NCI-H187 (cell line): ENCODE measurements at regions not wholly inside any gene's neighbourhood (a gene's known extent, or its start where the extent isn't known, plus 50 kb on each side); places are given as distances from the start of the nearest gene placed in this dataset.

Experiments
- DNase-seq, 2 experiments: peaks; one replicate each; lab custom pipeline; 2025; lab: John Stamatoyannopoulos, UW

DNA sequence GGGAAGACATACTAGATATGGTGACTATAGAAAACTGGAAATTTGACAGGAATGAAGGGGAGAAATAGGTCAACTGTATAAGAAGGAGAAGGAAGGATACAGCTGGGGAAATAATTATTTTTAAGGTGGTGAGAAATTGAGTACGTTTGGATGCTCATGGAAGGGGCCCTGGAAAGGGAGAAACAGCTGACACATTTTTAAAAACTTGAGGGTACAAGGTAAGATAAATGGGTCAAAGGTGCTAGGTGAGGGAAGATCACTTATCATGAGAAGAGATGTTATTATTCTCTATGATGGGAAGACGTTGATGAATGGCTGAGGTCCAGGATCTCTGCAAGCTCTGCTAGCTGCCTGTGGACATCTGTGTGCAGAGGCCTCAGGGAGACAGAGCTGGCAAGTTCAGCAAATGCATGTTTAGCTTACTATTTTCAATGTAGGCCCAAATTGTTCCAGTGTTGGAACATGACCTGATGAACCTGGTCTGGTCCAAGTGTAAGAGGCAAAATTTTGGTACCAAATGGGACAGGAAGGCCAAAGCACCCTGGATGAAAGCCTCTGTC lies 181.7 kb downstream of the MTRR start:
- DNase-seq: no peak

DNA sequence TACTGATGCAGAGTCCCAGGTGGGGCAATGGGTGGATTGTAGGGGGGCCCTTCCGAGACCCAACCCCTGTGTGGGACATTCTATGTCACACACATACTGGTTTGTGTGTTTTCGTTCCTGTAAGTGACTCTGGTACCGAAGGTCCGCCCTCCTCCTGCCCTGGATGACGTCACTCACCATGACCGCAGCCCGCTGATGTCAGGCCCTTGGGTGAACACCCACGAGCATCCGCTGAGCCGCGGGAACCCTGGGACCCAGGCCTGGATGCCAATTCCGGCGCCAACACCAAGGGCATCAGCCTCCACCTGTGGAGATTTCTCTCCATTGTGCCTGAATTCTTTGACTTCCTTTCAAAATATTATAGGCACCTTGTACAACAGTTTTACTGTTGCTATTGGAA lies 184.3 kb downstream of the MTRR start:
- DNase-seq: no peak

- peak; percentile 42 to 67 for DNase-seq
Observed at GRCh38 chr5:8057769-8058168, 188.8 kb downstream of the MTRR start.

GRCh38 chr5:8058616-8059190 lies 189.8 kb downstream of the MTRR start:
- peak; percentile 81 to 94 for DNase-seq

GRCh38 chr5:8059337-8059736 lies 190.4 kb downstream of the MTRR start:
- DNase-seq: no peak

DNA sequence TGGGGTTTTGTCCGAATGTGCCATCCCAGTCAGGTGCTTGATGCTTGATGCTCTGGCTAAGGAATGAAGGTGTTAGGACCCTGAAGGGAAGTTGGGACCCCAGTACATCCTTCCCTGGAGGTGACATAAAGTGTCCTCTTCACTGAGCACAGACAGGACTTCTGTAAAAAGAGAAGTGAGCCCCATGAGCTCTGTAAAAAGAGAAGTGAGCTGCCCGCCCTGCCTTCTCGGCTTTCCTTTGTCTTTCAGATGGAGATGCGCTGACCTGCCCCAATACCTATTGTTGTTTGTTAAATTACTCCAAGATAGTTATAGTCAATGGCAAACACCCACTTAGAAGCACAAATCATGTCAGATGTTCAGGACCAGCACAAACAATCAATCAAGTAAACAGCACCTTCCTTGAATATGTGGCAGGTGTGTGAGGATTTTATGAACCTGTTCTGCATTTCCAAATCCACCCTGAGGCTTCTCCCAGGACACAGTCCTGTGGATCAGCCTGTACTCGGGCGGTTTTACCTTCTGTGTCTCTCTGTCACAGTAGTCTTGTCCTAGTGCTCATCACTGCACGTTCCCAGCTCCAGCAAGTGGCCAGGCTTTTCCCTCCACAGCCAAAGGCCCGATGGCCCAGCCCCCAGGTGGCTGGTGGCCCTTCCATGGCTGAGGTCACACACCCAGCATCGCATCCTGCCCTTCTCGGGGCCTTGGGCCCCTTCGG lies 191.4 kb downstream of the MTRR start:
- DNase-seq: no peak

DNA sequence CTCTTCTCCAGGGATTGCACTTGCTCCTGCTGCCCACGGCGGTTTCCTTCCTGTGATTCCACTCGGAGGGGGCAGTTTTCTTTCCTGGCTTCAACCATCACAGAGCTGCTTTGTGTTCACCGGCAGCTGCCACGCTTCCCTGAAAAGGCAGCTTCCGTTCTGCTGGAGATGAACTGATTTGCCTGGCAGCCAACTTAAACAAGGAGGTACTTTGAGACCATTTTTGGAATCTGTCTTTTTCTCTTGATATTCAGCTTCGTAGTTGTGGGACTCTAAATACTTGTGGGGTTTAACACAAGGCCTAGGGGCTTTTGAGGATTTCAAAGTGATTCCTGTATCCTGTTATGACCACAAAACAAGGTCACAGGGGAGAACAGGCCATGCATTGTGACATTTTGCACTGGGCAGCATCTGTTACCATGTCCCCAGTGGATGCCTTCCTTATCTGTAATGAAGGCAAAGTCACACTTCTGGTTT lies 192.0 kb downstream of the MTRR start:
- no peak for DNase-seq

- no peak for DNase-seq
Observed at GRCh38 chr5:8062521-8062920, 193.6 kb downstream of the MTRR start.

DNA sequence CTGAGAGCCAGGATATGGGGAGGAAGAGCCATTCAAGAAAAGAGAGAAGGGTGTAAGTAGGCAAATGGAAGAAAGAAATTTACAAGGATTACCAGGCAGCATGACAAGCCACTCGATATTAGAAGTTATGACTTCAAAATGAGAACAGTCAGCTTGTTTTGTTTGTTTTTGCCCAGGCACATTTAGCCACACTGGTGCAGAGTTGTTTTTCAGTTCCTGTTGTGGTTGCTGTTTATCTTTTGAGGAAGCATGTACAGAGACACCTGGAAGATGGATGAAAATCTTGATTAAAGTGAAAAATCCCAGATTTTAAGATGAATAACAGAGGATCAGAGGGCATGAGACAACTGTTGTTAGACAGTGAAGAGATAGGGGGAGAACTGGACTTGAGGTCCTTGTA lies 199.1 kb downstream of the MTRR start:
- no peak for DNase-seq

DNA sequence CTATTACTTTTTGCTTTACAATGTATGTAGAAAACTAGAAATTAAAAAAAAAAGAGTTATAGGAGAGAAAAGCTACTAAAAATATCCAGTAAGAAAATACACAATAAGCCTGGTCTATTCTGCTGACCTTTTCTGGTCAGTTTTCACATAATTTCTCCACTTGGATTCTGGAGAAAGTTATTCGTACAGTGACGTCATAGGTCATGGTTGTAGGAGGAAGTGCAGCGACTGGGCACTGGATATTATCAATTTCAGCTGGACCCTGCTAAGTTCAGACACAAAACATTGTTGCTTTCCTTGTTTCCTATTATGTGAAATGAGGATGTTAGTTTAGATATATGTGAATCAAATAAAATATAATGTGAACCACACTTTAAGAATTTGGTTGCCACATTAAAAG lies 201.2 kb downstream of the MTRR start:
- no peak for DNase-seq

DNA sequence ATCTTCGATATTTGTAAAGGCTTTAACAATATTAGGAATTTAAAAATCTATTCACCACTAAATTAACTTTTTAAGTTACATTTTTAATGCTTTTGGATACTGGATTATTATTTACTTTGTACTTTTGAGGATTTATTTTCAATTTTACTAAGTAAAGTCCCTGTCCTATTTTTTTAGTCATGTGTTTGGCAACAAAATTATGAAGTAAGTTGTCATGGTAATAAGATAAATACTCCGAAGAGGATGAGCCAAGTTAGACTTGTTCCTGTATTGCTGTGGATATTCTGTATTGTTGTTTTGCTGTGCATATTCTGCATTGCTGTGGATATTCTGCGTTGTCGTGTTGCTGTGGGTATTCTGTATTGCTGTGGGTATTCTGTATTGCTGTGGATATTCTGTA lies 210.1 kb downstream of the MTRR start:
- no peak for DNase-seq

DNA sequence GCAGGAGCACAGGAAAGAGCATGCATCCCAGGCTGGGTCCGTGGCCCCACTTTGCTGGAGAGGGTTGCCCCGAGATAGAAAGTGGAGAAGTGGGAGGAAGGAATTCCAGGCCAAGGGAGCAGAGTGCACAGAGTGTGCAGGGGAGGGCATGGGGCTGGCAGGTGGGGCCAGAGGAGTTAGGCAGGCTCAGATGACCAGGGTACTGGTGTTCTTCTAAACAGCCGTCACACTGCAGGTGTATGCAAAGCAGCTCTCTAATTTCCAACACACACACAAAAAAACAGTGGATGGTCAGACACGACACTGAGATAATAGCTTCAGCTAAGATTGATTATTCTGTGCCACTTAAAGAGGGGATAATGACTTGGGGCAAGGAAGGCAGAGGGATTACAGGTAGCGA lies 212.2 kb downstream of the MTRR start:
- DNase-seq: peak; percentile 61 to 74

DNA sequence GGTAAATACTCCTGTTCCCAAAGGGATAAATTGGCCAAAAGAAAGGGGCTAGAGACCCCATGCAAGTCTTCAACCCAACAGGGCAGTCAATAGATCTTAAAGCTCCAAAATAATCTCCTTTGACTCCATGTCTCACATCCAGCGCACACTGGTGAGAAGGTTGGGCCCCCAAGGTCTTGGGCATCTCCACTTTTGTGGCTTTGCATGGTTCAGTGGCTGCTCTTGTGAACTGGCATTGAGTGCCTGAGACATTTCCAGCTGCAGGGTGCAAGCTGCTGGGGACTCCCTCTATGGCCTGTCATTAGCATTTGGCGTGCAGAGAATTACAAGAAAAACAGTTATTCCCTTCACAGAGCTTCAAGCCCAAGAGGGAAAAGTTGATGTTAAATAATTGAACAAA lies 224.7 kb downstream of the MTRR start:
- no peak for DNase-seq

DNA sequence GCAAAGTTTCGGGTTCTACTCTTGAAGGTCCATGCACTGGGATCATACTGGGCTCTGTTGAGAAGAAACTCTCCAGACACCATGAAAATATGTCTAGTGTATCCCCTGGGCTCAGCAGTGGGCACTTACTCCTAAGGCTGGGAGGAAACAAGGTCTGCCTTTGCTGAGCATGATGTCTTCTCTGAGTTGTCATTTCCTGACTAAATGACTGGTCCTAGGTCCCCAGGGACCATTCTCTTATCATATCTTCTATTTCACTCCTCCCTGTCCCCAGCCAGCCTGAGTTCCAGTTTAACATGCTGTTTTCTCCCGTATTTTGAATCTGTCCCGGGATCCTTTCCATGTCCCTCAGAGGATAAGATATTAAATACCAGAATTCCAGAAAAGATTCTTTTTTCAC lies 225.4 kb downstream of the MTRR start:
- DNase-seq: no peak

- DNase-seq: no peak
Observed at GRCh38 chr5:8097146-8097545, 228.2 kb downstream of the MTRR start.

DNA sequence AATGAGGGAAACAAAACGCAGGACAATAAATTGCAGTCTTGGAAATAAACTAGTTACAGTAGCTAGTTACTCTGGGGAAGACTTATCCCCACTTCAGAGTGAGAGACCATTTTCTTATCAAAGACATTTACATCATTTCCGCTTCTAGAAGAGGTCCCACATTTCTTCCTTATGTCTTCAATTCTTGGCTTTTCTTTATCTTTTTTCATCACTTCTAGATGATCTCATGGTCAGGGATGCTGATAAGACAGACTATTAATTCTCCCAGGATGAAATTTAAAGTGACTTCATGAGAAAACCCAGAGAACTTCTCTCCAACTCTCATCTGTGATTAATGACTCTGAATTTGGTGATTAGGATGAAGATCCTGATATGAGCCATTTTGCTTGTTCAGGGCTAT lies 229.1 kb downstream of the MTRR start:
- DNase-seq: no peak

DNA sequence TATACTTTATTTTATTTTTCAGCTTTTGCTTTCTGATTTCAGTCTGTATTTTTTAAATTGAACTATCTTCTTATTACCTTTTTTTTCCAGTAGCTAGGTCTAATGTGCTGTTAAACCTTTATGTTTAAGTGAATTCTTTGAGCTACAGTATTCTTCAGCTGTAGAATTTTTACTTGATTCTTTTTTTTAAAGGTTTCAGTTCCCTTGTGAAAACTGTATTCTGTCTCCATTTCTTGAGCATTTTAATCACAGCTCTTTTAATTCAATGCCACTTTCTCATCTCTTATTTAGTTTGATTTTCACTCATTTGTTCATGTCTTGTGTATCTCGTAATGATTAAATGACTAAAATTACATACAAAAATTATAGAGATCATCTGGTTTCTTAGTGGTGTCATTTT lies 233.8 kb downstream of the MTRR start:
- no peak for DNase-seq

DNA sequence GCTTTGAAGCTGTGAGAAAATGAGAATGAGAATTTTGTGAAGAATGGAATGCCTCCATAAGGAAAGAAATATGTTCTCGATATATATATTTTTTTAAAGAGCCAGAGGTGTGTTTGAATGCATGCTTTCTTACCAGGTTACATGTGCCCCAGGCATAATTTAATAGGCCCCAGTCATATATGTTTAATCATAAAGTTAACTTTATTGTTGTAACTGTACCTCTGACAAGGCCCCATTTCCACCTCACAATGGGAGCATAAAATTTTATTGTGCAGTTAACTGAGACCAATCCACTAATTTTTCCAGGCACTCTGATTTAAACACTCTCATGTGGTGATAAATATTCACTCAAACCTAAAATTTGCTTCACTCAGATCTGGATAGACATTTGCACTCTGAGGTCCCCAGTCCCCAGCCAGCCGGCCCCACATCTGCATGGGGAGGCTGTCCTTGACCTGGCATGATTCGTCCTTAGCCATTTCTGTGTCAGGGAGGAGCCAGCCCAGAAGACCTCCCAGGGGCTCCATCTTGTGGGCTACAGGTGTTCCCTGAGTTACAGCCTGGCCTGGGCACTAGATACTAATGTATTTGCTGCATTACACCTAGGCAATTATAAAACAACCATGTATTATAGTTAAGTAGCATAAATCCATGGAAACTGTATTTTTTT lies 245.8 kb downstream of the MTRR start:
- no peak for DNase-seq

GRCh38 chr5:8123559-8123958 lies 254.6 kb downstream of the MTRR start:
- no peak for DNase-seq

GRCh38 chr5:8134609-8135008 lies 265.7 kb downstream of the MTRR start:
- no peak for DNase-seq

GRCh38 chr5:8135742-8136141 lies 266.8 kb downstream of the MTRR start:
- no peak for DNase-seq

DNA sequence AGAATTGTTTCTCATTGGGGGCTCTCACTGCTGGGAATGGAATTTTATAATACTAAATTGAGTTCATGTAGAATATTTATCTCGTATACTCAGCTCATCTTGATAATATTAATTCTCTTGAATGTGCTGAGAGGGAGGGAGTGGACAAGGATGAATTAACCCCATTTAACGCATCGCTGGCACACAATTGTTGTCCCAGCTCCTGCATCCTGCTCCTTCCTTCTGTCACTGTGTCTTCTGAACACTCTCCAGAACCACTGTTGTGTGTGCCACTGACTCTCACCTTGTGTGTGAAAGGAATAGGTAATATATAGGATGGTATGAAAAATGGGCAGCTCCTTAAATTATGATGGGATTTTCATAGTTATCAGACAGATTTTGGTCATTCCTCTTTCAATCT lies 267.3 kb downstream of the MTRR start:
- no peak for DNase-seq

GRCh38 chr5:8137941-8138550 lies 269.1 kb downstream of the MTRR start:
- DNase-seq: no peak
